Sigmoid colon (tissue), 4 donors: ENCODE measurements at regions not wholly inside any gene's neighbourhood (a gene's known extent, or its start where the extent isn't known, plus 50 kb on each side); places are given as distances from the start of the nearest gene placed in this dataset.

ENCODE experiments used
- EP300 ChIP-seq, 4 donors: sonication (generic); formaldehyde crosslinking; IDR thresholded peaks; one replicate each; pipeline ENCODE4 v1.6.1; 2017; ENCODE audit warnings: antibody characterized with exemption in 4 of 4
- TF ChIP-seq, protein P1 (sequence below), 4 experiments: fragments of 450-650 bp in 3 of 4; fragments of 200-600 bp in 1 of 4; IDR thresholded peaks; one replicate each; pipeline ENCODE4 v1.5.1; 2016 to 2019; ENCODE audit warnings: antibody characterized with exemption in 4 of 4, mild to moderate bottlenecking in 3 of 4, moderate library complexity in 2 of 4

DNA sequence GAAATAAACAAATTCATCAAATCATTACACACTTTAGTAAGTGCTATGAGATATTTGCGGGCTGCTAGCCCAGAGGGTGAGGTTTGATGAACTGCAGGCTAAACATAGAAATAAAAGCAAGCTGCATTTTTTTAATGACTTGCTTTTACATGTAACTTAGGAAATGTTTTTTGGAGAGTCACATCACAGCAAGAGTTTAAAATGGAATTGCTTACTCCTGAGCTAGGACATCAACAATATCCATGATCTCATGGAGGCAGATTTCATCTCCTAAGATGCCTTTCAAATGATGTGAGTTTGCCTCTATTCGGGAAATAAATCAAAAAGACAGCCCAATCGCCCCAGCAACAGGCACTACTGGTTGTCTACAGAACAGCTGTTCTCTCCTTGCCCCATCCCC is 73.4 kb upstream of the CD44 start:
- TF ChIP-seq, protein P1, sequence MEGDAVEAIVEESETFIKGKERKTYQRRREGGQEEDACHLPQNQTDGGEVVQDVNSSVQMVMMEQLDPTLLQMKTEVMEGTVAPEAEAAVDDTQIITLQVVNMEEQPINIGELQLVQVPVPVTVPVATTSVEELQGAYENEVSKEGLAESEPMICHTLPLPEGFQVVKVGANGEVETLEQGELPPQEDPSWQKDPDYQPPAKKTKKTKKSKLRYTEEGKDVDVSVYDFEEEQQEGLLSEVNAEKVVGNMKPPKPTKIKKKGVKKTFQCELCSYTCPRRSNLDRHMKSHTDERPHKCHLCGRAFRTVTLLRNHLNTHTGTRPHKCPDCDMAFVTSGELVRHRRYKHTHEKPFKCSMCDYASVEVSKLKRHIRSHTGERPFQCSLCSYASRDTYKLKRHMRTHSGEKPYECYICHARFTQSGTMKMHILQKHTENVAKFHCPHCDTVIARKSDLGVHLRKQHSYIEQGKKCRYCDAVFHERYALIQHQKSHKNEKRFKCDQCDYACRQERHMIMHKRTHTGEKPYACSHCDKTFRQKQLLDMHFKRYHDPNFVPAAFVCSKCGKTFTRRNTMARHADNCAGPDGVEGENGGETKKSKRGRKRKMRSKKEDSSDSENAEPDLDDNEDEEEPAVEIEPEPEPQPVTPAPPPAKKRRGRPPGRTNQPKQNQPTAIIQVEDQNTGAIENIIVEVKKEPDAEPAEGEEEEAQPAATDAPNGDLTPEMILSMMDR (IDR thresholded peaks at IDR 0.05) = no peak
- TF ChIP-seq EP300 (IDR thresholded peaks at IDR 0.05) = no peak
